GM21576 (cell line): ENCODE measurements at regions not wholly inside any gene's neighbourhood (a gene's known extent, or its start where the extent isn't known, plus 50 kb on each side); places are given as distances from the start of the nearest gene placed in this dataset.

Experiments used
- ATAC-seq: cut with Tn5 transposase; IDR thresholded peaks from one replicate; pipeline ENCODE4 v1.9.1; 2021; ENCODE audit warnings: mild to moderate bottlenecking, moderate library complexity; ENCODE audit not compliant: unreplicated experiment

- no peak for ATAC-seq
Observed at GRCh38 chr10:64062793-64063192, 541.6 kb downstream of the REEP3 start.

- ATAC-seq, result no peak
Observed at GRCh38 chr10:64067009-64067606, 545.9 kb downstream of the REEP3 start.

GRCh38 chr10:64067859-64068258 lies 546.7 kb downstream of the REEP3 start:
- ATAC-seq, result no peak

GRCh38 chr10:64070241-64070640 lies 549.0 kb downstream of the REEP3 start:
- no peak for ATAC-seq

- no peak for ATAC-seq
Observed at GRCh38 chr10:64071218-64071617, 550.0 kb downstream of the REEP3 start.

GRCh38 chr10:64075604-64076003 lies 554.4 kb downstream of the REEP3 start:
- ATAC-seq, result no peak

- no peak for ATAC-seq
Observed at GRCh38 chr10:64076322-64076940, 555.2 kb downstream of the REEP3 start.

GRCh38 chr10:64079341-64079740 lies 558.1 kb downstream of the REEP3 start:
- ATAC-seq, result no peak

GRCh38 chr10:64080071-64080470 lies 558.9 kb downstream of the REEP3 start:
- no peak for ATAC-seq

GRCh38 chr10:64081947-64082482 lies 560.8 kb downstream of the REEP3 start:
- ATAC-seq, result no peak

GRCh38 chr10:64086083-64086767 lies 565.0 kb downstream of the REEP3 start:
- no peak for ATAC-seq

GRCh38 chr10:64089648-64090047 lies 568.4 kb downstream of the REEP3 start:
- no peak for ATAC-seq

- no peak for ATAC-seq
Observed at GRCh38 chr10:64090865-64091264, 569.7 kb downstream of the REEP3 start.

GRCh38 chr10:64091897-64092296 lies 570.7 kb downstream of the REEP3 start:
- no peak for ATAC-seq

GRCh38 chr10:64093304-64093703 lies 572.1 kb downstream of the REEP3 start:
- ATAC-seq, result no peak

GRCh38 chr10:64093946-64094535 lies 572.8 kb downstream of the REEP3 start:
- ATAC-seq, result no peak

GRCh38 chr10:64096941-64097340 lies 575.7 kb downstream of the REEP3 start:
- ATAC-seq, result no peak

GRCh38 chr10:64097391-64098122 lies 576.4 kb downstream of the REEP3 start:
- ATAC-seq, result no peak

GRCh38 chr10:64098994-64099393 lies 577.8 kb downstream of the REEP3 start:
- no peak for ATAC-seq

- ATAC-seq, result no peak
Observed at GRCh38 chr10:64101606-64102263, 580.5 kb downstream of the REEP3 start.

GRCh38 chr10:64102264-64102633 lies 581.0 kb downstream of the REEP3 start:
- no peak for ATAC-seq
